ENCODE measurements at regions not wholly inside any gene's neighbourhood (a gene's known extent, or its start where the extent isn't known, plus 50 kb on each side); places are given as distances from the start of the nearest gene placed in this dataset.

- TF ChIP-seq CTCF (IDR thresholded peaks at IDR 0.05; ENCODE audit: poor library complexity, severe bottlenecking) (no peak), POLR2AphosphoS5 (IDR thresholded peaks at IDR 0.05) (no peak)
- TF ChIP-seq, protein P1, sequence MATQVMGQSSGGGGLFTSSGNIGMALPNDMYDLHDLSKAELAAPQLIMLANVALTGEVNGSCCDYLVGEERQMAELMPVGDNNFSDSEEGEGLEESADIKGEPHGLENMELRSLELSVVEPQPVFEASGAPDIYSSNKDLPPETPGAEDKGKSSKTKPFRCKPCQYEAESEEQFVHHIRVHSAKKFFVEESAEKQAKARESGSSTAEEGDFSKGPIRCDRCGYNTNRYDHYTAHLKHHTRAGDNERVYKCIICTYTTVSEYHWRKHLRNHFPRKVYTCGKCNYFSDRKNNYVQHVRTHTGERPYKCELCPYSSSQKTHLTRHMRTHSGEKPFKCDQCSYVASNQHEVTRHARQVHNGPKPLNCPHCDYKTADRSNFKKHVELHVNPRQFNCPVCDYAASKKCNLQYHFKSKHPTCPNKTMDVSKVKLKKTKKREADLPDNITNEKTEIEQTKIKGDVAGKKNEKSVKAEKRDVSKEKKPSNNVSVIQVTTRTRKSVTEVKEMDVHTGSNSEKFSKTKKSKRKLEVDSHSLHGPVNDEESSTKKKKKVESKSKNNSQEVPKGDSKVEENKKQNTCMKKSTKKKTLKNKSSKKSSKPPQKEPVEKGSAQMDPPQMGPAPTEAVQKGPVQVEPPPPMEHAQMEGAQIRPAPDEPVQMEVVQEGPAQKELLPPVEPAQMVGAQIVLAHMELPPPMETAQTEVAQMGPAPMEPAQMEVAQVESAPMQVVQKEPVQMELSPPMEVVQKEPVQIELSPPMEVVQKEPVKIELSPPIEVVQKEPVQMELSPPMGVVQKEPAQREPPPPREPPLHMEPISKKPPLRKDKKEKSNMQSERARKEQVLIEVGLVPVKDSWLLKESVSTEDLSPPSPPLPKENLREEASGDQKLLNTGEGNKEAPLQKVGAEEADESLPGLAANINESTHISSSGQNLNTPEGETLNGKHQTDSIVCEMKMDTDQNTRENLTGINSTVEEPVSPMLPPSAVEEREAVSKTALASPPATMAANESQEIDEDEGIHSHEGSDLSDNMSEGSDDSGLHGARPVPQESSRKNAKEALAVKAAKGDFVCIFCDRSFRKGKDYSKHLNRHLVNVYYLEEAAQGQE (IDR thresholded peaks at IDR 0.05; ENCODE audit: borderline replicate concordance): no peak
Observed at GRCh38 chr1:59089922-59090457, 206.9 kb upstream of the FGGY start.
